ENCODE measurements at regions not wholly inside any gene's neighbourhood (a gene's known extent, or its start where the extent isn't known, plus 50 kb on each side); places are given as distances from the start of the nearest gene placed in this dataset.

- H3F3A ChIP-seq (ENCODE audit: control insufficient read depth, insufficient read depth) = no peaks in the 10 kb centered on the region
- H3K27me3 ChIP-seq (ENCODE audit: control insufficient read depth, low read length) = no peaks in the 10 kb centered on the region
- no peaks in the 10 kb centered on the region for H3K36me3 ChIP-seq (ENCODE audit: control insufficient read depth, low read length)
- H3K4me3 ChIP-seq (ENCODE audit: low read length) = no peak overlapping the region
- H3K79me2 ChIP-seq (ENCODE audit: control insufficient read depth, low read length) = no peaks in the 10 kb centered on the region
- no peak overlapping the region for H3K27ac ChIP-seq (ENCODE audit: low read depth, low read length)
- no peaks in the 10 kb centered on the region for H3K9me3 ChIP-seq (ENCODE audit: control insufficient read depth, insufficient read depth, low read length)
- H4K20me1 ChIP-seq (ENCODE audit: control insufficient read depth, insufficient read depth, low read depth, low read length) = no peaks in the 10 kb centered on the region
- no peaks in the 10 kb centered on the region for H3K4me1 ChIP-seq (ENCODE audit: control insufficient read depth, low read length)
- H3K9me2 ChIP-seq (replicated peaks; ENCODE audit: control insufficient read depth, low read length) = no peaks in the 10 kb centered on the region
- no peak for TF ChIP-seq EZH2phosphoT487 (IDR thresholded peaks at IDR 0.05; ENCODE audit: borderline replicate concordance, low read length)
- TF ChIP-seq CTCF (IDR thresholded peaks at IDR 0.05; ENCODE audit: low read depth, low read length, poor library complexity, severe bottlenecking) = no peak
- H3K4me2 ChIP-seq (ENCODE audit: low read length) = no peak overlapping the region
These were observed 945.1 kb downstream of the ADGRL3 start for GRCh38 chr4:62145276-62145675.

- Histone ChIP-seq H3K4me3 (ENCODE audit: low read length) (no peak overlapping the region), H4K20me1 (ENCODE audit: control insufficient read depth, insufficient read depth, low read depth, low read length) (no peaks in the 10 kb centered on the region), H3K4me2 (ENCODE audit: low read length) (no peak overlapping the region), H3F3A (ENCODE audit: control insufficient read depth, insufficient read depth) (no peaks in the 10 kb centered on the region), H3K27me3 (ENCODE audit: control insufficient read depth, low read length) (no peaks in the 10 kb centered on the region), H3K9me3 (ENCODE audit: control insufficient read depth, insufficient read depth, low read length) (no peaks in the 10 kb centered on the region), H3K4me1 (ENCODE audit: control insufficient read depth, low read length) (no peaks in the 10 kb centered on the region), H3K36me3 (ENCODE audit: control insufficient read depth, low read length) (no peaks in the 10 kb centered on the region), H3K9me2 (replicated peaks; ENCODE audit: control insufficient read depth, low read length) (no peaks in the 10 kb centered on the region), H3K27ac (ENCODE audit: low read depth, low read length) (no peak overlapping the region), H3K79me2 (ENCODE audit: control insufficient read depth, low read length) (no peaks in the 10 kb centered on the region)
- no peak for TF ChIP-seq EZH2phosphoT487 (IDR thresholded peaks at IDR 0.05; ENCODE audit: borderline replicate concordance, low read length)
- TF ChIP-seq CTCF (IDR thresholded peaks at IDR 0.05; ENCODE audit: low read depth, low read length, poor library complexity, severe bottlenecking) = no peak
These were observed 944.3 kb downstream of the ADGRL3 start for GRCh38 chr4:62144431-62144830.

- Histone ChIP-seq H3K27me3 (ENCODE audit: control insufficient read depth, low read length) (no peaks in the 10 kb centered on the region), H3F3A (ENCODE audit: control insufficient read depth, insufficient read depth) (no peaks in the 10 kb centered on the region), H3K79me2 (ENCODE audit: control insufficient read depth, low read length) (no peaks in the 10 kb centered on the region), H4K20me1 (ENCODE audit: control insufficient read depth, insufficient read depth, low read depth, low read length) (no peaks in the 10 kb centered on the region), H3K9me3 (ENCODE audit: control insufficient read depth, insufficient read depth, low read length) (peaks cover 4% of the 10 kb centered on the region; the same call in 1 of the 2 replicates), H3K36me3 (ENCODE audit: control insufficient read depth, low read length) (no peaks in the 10 kb centered on the region), H3K4me3 (ENCODE audit: low read length) (no peak overlapping the region), H3K9me2 (replicated peaks; ENCODE audit: control insufficient read depth, low read length) (no peaks in the 10 kb centered on the region), H3K4me1 (ENCODE audit: control insufficient read depth, low read length) (no peaks in the 10 kb centered on the region), H3K27ac (ENCODE audit: low read depth, low read length) (no peak overlapping the region), H3K4me2 (ENCODE audit: low read length) (no peak overlapping the region)
- TF ChIP-seq EZH2phosphoT487 (IDR thresholded peaks at IDR 0.05; ENCODE audit: borderline replicate concordance, low read length) = no peak
- no peak for TF ChIP-seq CTCF (IDR thresholded peaks at IDR 0.05; ENCODE audit: low read depth, low read length, poor library complexity, severe bottlenecking)
These were observed 935.5 kb downstream of the ADGRL3 start for GRCh38 chr4:62135565-62136156.

All from DOHH2 (cell line).